ENCODE measurements at regions not wholly inside any gene's neighbourhood (a gene's known extent, or its start where the extent isn't known, plus 50 kb on each side); places are given as distances from the start of the nearest gene placed in this dataset.
"Not testable (repeated sequence)": the region's sequence is repeated elsewhere in the genome, so short reads cannot be mapped to it uniquely, and the experiment has no call there.

- DNase-seq, result no peak
Measured at GRCh38 chr2:81363800-81364199, 1059.2 kb upstream of the LRRTM1 start.

- DNase-seq, result not testable (repeated sequence)
Measured at GRCh38 chr2:81362468-81362867, 1057.9 kb upstream of the LRRTM1 start.

DNA sequence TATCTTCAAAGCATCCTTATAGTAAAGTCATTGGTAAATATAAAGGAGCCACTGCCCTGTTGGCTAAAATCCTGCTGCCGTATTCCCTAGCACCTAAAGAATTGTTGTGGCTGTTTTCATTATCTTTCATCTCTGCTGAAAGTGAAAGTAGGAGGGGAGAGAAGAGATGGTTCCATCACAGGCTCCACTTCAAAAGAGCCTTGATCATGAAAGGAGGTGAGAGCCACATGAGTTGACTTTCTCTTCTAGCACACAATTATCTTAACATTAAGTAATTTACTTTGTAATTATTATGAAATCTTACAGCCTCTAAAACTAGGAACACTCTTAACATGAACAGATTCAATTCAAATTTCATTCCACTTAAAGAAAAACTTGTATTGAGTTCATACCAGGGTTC, 1050.9 kb upstream of the LRRTM1 start:
- DNase-seq, result no peak

- no peak for DNase-seq
Measured at GRCh38 chr2:81334046-81334445, 1029.5 kb upstream of the LRRTM1 start.

DNA sequence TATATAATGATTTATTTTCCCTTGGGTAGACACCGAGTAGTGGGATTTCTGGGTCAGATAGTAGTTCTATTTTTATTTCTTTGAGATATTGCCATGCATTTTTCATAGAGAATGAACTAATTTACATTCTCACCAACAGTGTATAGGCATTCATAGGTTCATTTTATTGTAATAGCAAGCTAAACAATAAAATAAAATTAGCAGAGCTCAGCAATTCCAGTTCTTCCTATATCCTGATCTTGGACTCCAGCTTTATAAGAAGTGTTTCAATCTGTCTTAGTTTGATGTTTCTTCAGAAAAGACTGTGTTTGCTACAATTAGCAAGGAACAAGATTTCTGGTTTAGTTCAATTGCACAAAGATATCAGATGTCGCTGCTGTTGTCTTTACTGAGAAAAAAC, 1024.4 kb upstream of the LRRTM1 start:
- no peak for DNase-seq

GRCh38 chr2:81327911-81328310, 1023.4 kb upstream of the LRRTM1 start:
- DNase-seq, result no peak

- no peak for DNase-seq
Measured at GRCh38 chr2:81324046-81324445, 1019.5 kb upstream of the LRRTM1 start.

DNA sequence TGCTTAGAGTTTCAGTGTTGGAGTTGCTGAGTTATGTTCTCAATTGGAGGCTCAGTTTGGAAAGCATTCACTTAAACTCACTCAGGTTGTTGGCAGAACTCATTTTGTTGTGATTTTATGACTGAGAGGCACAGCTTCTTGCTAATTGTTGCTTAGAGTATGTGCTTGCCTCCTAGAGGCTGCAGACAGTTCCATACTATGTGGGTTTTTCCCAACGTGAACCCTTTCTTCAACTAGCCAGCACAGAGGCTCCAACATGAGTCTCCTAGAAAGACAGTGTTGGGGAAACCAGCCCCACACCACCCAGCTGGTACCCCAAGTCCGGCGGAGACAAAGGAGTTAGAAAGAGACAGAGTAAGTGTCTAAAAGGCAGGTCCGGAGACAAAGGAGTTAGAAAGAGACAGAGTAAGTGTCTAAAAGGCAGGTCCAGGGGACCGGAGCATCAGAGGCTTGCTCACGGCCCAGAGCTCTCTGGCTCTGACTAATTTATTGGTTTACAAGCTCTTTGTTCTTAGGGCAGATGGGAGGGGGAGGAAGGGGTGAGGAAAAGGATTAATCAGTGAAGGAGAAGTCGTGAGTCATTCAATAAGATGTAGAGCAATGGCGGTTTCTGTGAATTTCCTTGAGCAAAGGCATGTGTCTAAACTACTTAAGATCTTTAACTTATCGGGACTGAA, 999.7 kb upstream of the LRRTM1 start:
- no peak for DNase-seq

GRCh38 chr2:81303321-81303720, 998.8 kb upstream of the LRRTM1 start:
- no peak for DNase-seq

DNA sequence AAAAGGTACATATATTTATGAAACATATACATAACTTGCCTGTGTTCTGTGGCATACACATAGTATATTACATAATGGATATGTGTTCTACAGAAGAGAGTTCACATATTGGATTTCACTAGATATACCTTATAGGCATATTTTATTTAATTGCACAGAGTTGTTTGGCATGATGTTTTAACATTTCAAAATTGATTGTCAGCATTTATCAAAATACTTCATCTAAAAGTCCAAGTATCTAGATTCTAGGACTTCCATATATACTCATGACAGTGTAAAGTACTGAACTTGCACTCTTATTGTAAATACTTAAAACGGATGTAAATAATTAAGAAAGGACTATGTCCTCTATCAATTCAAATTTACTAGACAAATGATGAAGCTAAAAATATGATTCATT, 995.3 kb upstream of the LRRTM1 start:
- no peak for DNase-seq

- no peak for DNase-seq
Measured at GRCh38 chr2:81290846-81291245, 986.3 kb upstream of the LRRTM1 start.

DNA sequence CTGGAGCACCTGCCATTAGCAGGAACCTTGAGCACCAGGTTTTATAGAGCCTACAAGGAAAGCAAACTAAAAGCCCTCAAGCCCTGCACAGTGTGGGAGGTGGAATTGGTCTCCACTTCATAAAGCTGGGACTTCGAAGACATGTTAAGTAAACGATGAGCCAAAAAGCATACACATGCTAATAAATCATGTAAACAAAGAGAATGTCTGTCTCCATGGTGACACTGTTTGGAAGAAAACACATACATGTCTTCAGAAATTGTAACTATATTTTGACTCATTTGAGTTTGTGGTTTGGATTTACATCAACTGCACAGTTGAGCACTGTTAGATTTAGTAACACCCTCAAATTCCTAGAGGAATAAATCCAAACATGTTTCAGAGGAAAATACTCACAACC, 978.5 kb upstream of the LRRTM1 start:
- no peak for DNase-seq

DNA sequence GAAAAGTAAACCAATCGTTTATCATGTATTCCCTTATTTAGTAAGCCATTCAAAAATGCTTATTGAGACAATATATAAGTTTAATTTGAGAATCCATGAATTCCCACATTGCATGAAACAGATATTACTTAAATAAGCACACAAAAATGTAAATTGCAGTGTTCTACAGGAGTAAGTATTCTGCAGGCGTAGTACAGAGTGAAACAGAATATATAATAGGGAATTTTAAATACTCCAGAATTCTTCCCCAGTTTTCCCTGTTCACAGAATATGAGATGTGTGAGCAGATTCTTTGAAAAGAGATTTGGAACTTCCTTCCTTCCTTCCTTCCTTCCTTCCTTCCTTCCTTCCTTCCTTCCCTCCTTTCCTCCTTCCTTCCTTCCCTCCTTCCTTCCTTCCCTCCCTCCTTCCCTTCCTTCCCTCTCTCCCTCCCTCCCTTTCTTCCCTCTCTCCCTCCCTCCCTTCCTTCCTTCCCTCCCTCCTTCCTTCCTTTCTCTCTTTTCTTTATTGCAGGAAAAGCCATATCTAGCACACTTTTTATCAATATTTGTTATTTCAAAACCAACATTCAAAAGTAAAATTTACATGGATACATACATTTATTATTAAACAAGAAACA, 977.7 kb upstream of the LRRTM1 start:
- DNase-seq, result no peak

DNA sequence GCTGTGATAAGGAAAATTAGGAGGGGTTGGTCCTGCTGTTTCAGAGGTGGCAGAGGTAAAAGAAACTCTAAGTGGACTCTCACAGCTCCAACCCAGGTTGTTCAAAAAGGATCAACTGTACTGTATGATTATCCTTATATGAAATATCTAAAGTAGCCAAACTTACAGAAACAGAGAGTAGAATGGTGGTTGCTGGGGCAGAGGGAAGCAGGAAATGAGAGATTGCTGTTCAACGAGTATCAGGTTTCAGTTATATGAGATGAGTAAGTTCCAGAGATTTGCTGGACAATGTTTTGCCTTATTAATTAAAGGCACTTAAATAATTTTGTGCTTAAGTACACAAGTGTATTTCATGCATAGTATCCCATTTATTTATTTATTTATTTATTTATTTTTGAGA, 972.0 kb upstream of the LRRTM1 start:
- no peak for DNase-seq

DNA sequence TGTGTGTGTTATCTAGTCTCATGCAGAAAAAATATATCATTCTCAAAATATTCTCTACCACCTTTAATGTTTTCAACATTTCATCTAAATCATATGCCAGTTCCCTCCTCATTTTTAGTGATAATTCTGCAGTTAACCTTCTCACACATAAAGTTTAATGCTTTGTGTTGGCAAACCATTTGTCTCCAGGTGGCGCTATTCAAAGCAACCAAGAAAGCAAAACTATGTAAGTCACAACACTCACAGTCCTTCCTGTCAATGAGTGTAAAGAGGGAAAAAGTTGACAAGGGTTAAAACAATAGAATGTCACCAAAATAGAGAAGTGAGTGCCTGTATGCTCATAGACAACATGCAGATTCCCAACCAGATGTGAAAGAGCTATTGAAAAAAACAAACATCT, 961.6 kb upstream of the LRRTM1 start:
- no peak for DNase-seq

GRCh38 chr2:81263989-81264388, 959.4 kb upstream of the LRRTM1 start:
- DNase-seq, result no peak

GRCh38 chr2:81260320-81260719, 955.8 kb upstream of the LRRTM1 start:
- DNase-seq, result no peak

GRCh38 chr2:81250270-81250669, 945.7 kb upstream of the LRRTM1 start:
- no peak for DNase-seq

DNA sequence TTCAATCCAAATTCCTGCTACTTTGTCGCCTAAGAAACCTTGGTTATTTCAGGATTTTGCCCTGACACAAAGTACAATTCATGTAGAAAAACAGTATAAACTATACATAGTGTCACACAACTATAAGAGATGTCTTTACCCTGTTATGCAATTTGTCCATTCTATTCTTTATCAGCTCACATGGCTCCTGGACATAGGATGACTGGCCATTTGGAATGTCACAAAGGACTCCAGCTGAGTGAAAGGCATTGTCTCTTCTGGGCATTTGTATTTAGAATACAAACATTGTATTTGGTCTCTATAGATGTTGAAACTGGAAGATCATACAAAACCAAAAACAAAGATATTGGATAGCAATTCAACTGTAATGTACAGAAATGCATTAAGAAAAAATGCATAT, 944.6 kb upstream of the LRRTM1 start:
- no peak for DNase-seq

DNA sequence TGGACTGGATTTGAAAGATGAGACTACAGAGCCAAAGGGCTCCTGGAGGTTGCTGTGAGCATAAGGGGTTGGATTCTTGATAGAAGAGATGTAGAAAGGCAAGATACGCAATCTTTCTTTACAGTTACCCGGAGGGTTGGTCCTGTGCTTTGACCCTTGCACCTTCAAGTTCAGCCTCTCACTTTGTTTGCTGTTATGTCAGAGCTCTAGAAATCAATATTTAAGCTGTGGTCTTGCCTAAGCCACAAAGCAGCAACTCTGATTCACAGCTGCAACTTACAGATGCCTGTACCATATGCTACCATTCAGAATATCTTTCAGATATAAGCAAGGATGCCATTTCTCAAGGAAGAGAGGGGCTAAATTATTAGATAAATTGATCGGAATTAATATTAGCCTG, 943.1 kb upstream of the LRRTM1 start:
- no peak for DNase-seq

GRCh38 chr2:81242501-81242900, 937.9 kb upstream of the LRRTM1 start:
- no peak for DNase-seq

- no peak for DNase-seq
Measured at GRCh38 chr2:81238462-81238861, 933.9 kb upstream of the LRRTM1 start.

DNA sequence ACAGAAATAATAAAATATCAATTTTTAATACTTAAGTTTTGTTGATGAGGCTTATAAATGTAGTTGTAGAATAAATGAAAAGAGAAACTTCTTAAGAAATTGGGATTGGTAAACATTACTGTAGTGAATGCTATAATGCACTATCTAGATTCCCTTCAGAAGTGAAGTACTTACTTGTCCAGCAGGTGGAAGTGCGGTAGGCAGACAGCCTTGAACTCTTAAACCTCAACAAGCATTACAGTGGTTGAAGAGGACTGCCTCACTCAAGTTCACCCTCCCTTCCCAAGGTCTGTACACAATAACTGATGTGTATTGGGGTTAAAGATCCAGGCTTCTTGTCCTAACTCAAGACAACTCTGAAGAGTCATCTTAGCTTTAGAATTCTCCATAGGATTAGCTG, 931.0 kb upstream of the LRRTM1 start:
- DNase-seq, result no peak

DNA sequence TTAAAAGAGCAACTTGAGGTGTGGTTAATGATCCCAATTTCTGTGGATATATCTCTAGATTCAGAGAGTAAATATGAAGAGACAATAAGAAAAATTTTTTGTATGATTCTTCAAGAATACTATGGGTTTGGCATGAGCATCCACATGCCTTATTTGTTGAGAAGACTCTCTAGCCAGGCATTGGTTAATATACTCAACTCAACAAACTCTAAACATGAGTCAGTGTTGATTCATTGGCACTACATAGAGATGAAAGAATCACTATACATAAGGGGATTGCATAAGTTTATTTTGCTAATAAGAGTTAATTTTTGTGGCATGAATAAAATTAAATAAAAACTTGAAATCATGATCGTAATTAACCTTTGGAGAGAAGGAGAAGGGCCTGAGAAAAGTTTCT, 930.2 kb upstream of the LRRTM1 start:
- no peak for DNase-seq

DNA sequence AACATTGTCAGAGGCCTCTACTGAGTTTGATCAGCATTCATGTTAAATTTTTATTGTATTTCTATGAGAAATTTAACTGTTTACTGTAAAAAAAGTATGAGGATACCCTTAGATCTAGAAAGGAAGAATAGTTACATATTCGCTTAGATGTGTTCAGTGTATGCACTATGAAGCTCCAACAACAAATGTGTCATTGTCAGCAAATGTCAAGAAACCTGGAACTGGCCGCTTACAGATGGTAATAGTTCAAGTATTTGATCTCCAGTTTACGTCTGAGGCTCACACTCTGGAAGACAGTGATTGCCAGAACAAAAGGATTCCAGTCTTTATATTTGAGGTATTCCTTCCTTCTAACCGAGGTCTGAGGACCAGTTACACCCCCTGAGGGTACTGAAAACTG, 921.2 kb upstream of the LRRTM1 start:
- DNase-seq, result no peak

Data from NCI-H2227 treated with DMSO at 0.1 percent for 48 hours (cell line).